B cell (primary cell): ENCODE measurements at regions not wholly inside any gene's neighbourhood (a gene's known extent, or its start where the extent isn't known, plus 50 kb on each side); places are given as distances from the start of the nearest gene placed in this dataset.

Experiments used
- CTCF ChIP-seq: fragments of 200-600 bp; IDR thresholded peaks from one replicate; pipeline ENCODE4 v1.8.0; 2022; ENCODE audit warnings: antibody characterized with exemption, mild to moderate bottlenecking
- EZH2 ChIP-seq: IDR thresholded peaks from 2 replicates; pipeline ENCODE4 v1.6.1; 2012; ENCODE audit warnings: borderline replicate concordance, low read depth, mild to moderate bottlenecking, moderate library complexity, low read length; ENCODE audit not compliant: insufficient read depth, poor library complexity, severe bottlenecking

GRCh38 chr13:63855457-63856118, 2439.9 kb upstream of the PCDH20 start:
- TF ChIP-seq CTCF (no peak), EZH2 (no peak)
